ENCODE measurements at regions not wholly inside any gene's neighbourhood (a gene's known extent, or its start where the extent isn't known, plus 50 kb on each side); places are given as distances from the start of the nearest gene placed in this dataset.
"Not testable (repeated sequence)": the region's sequence is repeated elsewhere in the genome, so short reads cannot be mapped to it uniquely, and the experiment has no call there.

DNA sequence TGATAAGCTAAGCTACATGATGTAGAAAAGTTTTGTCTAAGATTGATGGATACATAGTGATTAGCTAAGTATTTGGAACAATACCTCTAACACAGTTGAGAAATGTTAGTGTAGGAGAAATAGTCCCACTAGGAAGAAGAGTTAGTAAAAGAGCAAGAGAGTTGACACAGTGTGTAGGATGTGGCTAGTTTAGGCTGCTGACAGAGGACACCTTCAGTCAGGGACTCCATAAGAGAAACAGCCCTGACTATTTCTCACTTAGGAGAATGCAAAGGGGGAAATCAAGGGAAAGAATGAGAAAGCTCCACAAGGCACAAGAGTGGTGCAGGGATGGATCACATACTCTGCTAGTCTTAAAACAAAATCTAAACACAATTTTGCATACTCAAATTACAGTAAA lies 613.7 kb downstream of the SLC16A7 start:
- DNase-seq = no peak

- no peak for DNase-seq
Measured at GRCh38 chr12:60209933-60210332, 614.1 kb downstream of the SLC16A7 start.

DNA sequence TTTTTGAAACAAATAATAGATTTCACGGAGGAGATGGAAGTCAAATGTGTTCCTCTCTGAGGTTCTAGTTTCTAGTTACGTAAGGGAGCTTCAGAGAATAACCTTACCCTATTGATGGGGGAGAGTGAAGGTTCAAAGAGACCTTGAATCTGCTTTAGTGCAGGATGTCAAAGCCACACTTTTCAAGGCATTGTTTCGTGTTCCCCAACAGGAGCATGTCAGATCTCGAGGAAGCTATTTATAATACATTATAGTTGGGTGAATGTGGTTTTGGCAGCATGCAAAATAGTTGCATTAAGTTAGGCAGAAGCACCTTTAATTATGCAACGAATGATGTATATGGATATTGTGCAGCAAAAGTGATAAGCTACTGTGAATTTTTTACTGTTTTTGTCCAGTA lies 614.9 kb downstream of the SLC16A7 start:
- DNase-seq = no peak

DNA sequence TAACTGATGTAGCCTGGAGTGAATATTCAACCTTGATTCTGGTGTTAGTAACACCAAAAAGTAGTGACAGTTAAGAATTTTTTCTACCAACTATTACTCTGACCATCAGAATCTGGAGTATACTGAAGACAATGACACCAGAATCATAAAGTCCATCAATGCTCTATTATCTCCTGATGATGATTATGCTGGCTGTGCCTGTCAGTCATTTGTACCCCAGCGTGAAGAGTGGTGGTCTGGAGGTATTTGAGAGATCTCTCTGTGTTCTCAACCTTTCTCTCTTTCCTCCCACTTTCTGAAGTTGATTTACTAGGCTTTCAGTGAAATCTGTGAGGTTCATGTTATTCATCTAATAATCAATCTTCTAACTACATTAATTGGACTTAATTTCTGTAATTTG lies 615.4 kb downstream of the SLC16A7 start:
- no peak for DNase-seq

- no peak for DNase-seq
Measured at GRCh38 chr12:60212159-60213000, 616.6 kb downstream of the SLC16A7 start.

GRCh38 chr12:60213272-60213671 lies 617.4 kb downstream of the SLC16A7 start:
- not testable (repeated sequence) for DNase-seq

- no peak for DNase-seq
Measured at GRCh38 chr12:60216226-60216625, 620.4 kb downstream of the SLC16A7 start.

DNA sequence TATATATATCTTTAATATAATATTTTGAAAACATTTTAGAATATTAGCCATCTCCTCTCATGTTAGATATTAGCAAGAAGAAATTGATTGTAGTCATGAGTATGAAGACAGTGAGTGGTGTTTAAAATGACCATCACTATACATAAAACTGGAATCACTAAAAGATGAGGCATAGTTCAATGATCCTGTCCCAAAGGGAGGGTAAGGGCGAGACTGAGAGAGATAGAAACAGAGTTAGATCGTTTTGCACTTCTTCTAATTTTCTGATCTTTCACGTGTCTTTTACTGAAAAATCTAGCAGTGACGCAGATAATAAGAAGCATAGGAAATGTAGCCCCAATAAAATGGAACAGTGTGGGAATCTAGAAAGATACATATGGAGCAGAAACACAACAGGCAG lies 627.4 kb downstream of the SLC16A7 start:
- DNase-seq = no peak

- DNase-seq = no peak
Measured at GRCh38 chr12:60225216-60226000, 629.6 kb downstream of the SLC16A7 start.

- no peak for DNase-seq
Measured at GRCh38 chr12:60227916-60228315, 632.1 kb downstream of the SLC16A7 start.

DNA sequence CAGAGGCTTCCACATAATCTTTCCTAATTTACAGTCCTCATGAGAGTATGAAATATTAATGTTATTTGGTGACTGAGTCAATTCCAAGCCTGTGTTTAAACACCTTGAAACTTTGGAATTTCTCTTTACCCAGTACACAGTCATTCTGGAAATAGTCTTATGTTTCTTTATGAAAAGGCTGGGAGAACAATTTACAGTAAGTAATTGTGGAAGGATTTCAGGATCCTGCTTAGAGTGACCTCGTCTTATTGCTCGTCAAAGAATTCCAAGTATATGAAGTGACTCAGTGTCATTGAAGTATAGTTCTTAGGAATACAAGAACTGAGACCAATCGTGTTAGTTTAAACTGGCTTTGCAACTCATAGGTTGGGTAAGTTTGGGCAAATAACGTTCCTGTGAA lies 634.2 kb downstream of the SLC16A7 start:
- DNase-seq = no peak

GRCh38 chr12:60231303-60231702 lies 635.5 kb downstream of the SLC16A7 start:
- DNase-seq = no peak

GRCh38 chr12:60231976-60232907 lies 636.4 kb downstream of the SLC16A7 start:
- no peak for DNase-seq

DNA sequence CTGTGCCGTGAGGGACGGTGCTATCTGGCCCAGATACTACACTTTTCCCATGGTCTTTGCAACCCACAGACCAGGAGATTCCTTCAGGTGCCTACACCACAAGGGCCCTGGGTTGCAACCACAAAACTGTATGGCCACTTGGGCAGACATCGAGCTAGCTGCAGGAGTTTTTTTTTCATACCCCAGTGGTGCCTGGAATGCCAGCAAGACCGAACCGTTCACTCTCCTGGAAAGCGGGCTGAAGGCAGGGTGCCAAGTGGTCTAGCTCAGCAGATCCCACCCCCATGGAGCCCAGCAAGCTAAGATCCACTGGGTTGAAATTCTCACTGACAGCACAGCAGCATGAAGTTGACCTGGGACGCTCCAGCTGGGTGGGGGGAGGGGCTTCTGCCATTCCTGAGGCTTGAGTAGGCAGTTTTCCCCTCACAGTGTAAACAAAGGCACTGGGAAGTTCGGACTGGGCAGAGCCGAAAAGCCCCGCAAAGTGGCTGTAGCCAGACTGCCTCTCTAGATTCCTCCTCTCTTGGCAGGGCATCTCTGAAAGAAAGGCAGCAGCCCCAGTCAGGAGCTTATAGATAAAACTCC lies 638.9 kb downstream of the SLC16A7 start:
- DNase-seq = not testable (repeated sequence)

DNA sequence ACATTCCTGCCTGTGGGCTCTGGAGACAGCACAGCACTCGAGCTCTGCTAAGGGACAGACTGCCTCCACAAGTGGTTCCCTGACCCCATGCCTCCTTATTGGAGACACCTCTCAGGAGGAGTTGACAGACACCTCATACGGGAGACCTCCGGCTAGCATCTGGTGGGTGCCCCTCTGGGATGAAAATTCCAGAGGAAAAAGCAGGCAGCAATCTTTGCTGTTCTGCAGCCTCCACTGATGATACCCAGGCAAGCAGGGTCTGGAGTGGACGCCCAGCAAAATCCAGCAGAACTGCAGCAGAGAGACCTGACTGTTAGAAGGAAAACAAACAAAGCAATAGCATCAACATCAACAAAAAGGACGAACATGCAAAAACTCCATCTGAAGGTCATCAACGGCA lies 639.4 kb downstream of the SLC16A7 start:
- no peak for DNase-seq

- not testable (repeated sequence) for DNase-seq
Measured at GRCh38 chr12:60236416-60236815, 640.6 kb downstream of the SLC16A7 start.

DNA sequence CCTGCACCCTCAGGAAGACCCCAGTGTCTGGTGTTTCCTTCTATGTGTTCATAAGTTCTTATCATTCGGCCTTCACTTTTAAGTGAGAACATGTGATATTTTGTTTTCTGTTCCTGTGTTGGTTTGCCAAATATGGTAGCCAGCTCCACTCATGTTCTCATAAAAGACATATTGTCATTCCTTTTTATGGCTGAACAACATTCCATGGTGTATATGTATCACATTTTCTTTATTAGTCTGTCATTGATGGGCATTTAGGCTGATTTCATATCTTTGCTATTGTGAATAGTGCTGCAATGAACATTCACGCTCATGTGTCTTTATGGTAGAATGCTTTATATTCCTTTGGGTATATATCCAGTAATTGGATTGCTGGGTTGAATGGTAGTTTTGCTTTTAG lies 645.1 kb downstream of the SLC16A7 start:
- no peak for DNase-seq

- no peak for DNase-seq
Measured at GRCh38 chr12:60251091-60251490, 655.3 kb downstream of the SLC16A7 start.

DNA sequence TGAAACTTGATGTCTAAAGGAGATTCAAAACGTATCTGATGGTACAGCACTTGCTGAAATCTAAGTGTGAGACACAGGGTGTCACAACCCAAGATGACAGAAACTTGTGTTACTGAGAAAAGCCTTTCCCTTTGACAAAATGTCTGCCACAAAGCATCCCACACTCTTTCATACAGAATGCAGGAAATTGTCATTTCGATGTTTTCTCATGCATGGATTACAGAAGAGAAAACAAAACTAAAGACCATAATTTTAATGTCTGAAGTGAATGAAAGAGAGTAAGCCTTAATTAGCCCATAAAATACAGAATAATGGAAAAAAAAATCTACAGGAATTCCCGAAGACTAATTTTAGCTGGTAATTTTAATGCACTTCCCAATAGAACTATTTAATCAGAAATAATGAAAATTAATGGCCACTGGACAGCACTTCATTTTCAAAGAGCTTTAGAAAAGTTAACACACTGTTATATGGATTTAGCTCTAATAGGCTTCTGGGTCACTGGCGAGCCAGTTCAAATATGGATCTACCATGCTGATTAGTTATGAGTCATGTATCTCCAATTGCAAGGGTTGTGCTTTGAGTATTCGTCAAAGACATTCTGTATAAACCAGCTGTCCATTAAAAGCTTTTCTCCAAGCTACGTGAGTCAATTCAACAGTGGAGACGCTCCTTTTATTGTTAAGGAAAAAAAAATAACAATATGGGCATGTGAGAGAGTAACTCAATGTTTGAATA lies 656.7 kb downstream of the SLC16A7 start:
- DNase-seq = no peak

- no peak for DNase-seq
Measured at GRCh38 chr12:60255044-60255443, 659.2 kb downstream of the SLC16A7 start.

DNA sequence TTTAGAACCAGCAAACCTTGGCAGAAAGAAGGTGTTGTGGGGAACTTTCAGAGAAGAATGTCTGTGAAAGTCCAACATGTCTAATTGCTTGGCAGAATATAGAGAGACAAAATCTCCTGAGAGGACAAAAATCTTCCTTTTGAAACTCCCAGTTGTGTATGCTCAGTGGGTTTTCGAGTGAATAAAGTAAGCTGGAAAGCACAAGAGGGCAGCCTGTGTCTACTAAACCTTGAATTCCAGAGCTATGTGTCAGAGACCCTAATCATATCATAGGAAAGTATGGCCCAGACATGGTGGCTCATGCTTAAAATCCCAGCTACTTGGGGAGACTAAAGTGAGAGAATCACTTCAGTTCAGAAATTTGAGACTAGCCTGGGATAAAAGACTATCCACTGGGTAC lies 661.2 kb downstream of the SLC16A7 start:
- no peak for DNase-seq

DNA sequence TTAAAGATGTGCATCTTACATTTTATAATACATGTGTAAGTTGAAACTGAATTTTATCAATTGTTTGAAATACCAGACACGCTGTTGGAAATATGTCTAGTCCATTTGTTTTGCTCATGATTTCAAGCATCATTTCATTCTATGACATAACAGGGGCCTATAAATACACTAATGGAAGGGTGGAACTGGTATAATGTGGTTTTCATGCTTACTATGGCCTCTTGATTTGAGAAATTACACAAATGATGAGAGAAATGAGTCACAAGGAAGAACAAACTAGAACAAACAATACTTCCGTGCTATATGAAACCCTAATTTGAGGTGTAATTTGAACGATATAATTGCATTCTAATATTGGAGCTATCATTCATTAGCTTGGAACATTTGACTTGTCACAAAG lies 663.4 kb downstream of the SLC16A7 start:
- peak; percentile 94 for DNase-seq

All from NCI-H1417 treated with DMSO at 0.1 percent for 48 hours (cell line).